ENCODE measurements at regions not wholly inside any gene's neighbourhood (a gene's known extent, or its start where the extent isn't known, plus 50 kb on each side); places are given as distances from the start of the nearest gene placed in this dataset.

- Histone ChIP-seq H2AFZ (ENCODE audit: low read depth, low read length) (no peak overlapping the region), H3K27me3 (ENCODE audit: low read depth, low read length) (no peaks in the 10 kb centered on the region), H3K4me3 (ENCODE audit: low read length) (no peak overlapping the region), H3K4me2 (ENCODE audit: low read length) (no peak overlapping the region), H4K20me1 (ENCODE audit: insufficient read depth, low read length) (no peaks in the 10 kb centered on the region), H3K79me2 (ENCODE audit: low read length) (no peaks in the 10 kb centered on the region), H3K4me1 (ENCODE audit: low read length) (no peaks in the 10 kb centered on the region), H3K9me3 (ENCODE audit: insufficient read depth, low read length) (no peaks in the 10 kb centered on the region), H3K36me3 (replicated peaks; ENCODE audit: low read depth, low read length) (no peaks in the 10 kb centered on the region), H3K27ac (ENCODE audit: low read length) (no peak overlapping the region), H3K9ac (ENCODE audit: low read length) (no peak overlapping the region)
- TF ChIP-seq, protein P1, sequence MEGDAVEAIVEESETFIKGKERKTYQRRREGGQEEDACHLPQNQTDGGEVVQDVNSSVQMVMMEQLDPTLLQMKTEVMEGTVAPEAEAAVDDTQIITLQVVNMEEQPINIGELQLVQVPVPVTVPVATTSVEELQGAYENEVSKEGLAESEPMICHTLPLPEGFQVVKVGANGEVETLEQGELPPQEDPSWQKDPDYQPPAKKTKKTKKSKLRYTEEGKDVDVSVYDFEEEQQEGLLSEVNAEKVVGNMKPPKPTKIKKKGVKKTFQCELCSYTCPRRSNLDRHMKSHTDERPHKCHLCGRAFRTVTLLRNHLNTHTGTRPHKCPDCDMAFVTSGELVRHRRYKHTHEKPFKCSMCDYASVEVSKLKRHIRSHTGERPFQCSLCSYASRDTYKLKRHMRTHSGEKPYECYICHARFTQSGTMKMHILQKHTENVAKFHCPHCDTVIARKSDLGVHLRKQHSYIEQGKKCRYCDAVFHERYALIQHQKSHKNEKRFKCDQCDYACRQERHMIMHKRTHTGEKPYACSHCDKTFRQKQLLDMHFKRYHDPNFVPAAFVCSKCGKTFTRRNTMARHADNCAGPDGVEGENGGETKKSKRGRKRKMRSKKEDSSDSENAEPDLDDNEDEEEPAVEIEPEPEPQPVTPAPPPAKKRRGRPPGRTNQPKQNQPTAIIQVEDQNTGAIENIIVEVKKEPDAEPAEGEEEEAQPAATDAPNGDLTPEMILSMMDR (IDR thresholded peaks at IDR 0.05; ENCODE audit: low read depth, low read length), result no peak
- TF ChIP-seq EZH2phosphoT487 (IDR thresholded peaks at IDR 0.05; ENCODE audit: low read depth), result no peak
These were observed 89.6 kb upstream of the ARPP21 start for GRCh38 chr3:35549690-35550089.

DNA sequence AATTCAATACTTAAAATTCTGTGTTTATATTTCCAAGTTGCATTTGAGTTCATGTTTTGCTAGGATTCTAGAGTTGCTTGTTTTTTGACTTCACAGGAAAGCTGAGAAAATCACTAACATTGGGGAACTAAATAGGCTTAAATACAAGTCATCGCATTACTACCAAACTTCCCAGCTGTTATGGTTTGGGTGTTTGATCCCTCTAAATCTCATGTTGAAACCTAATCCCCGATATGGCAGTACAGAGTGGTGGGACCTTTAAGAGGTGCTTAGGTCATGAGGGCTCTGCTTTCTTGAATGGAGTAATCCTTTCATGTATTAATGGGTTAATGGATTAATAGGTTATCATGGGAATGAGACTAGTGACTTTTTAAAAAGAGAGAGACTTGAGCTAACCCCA is 77.2 kb upstream of the ARPP21 start:
- Histone ChIP-seq H3K9me3 (ENCODE audit: insufficient read depth, low read length) (peaks cover 10% of the 10 kb centered on the region; the same call in 1 of the 2 replicates), H3K27me3 (ENCODE audit: low read depth, low read length) (no peaks in the 10 kb centered on the region), H2AFZ (ENCODE audit: low read depth, low read length) (peak overlapping the region; percentile 9; the same call in 1 of the 2 replicates), H3K79me2 (ENCODE audit: low read length) (no peaks in the 10 kb centered on the region), H3K4me3 (ENCODE audit: low read length) (no peak overlapping the region), H3K36me3 (replicated peaks; ENCODE audit: low read depth, low read length) (no peaks in the 10 kb centered on the region), H4K20me1 (ENCODE audit: insufficient read depth, low read length) (no peaks in the 10 kb centered on the region), H3K27ac (ENCODE audit: low read length) (no peak overlapping the region), H3K9ac (ENCODE audit: low read length) (no peak overlapping the region), H3K4me1 (ENCODE audit: low read length) (no peaks in the 10 kb centered on the region), H3K4me2 (ENCODE audit: low read length) (no peak overlapping the region)
- TF ChIP-seq, protein P1 (IDR thresholded peaks at IDR 0.05; ENCODE audit: low read depth, low read length), result no peak
- no peak for TF ChIP-seq EZH2phosphoT487 (IDR thresholded peaks at IDR 0.05; ENCODE audit: low read depth)

DNA sequence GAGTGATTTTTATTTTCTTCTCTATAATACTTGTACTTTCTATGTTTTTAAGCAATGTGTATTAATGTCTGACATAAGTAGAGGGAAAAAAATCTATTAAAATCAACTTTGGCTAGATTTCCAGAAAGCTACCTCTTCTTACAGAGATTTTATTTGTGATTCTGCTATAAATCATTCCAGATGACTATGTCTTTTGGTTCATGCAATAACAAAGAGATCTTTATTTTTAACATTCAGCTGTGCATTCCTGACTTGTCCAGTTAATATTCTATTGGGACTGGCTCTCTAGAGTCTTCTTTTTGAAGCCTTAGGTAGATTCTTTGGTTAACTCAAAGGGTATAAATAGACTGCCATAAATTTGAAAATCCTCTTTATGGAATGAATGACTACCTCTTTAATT is 74.3 kb upstream of the ARPP21 start:
- H2AFZ ChIP-seq (ENCODE audit: low read depth, low read length), result no peak overlapping the region
- H4K20me1 ChIP-seq (ENCODE audit: insufficient read depth, low read length), result no peaks in the 10 kb centered on the region
- H3K9ac ChIP-seq (ENCODE audit: low read length), result no peak overlapping the region
- no peaks in the 10 kb centered on the region for H3K4me1 ChIP-seq (ENCODE audit: low read length)
- H3K9me3 ChIP-seq (ENCODE audit: insufficient read depth, low read length), result no peaks in the 10 kb centered on the region
- H3K36me3 ChIP-seq (replicated peaks; ENCODE audit: low read depth, low read length), result no peaks in the 10 kb centered on the region
- H3K27ac ChIP-seq (ENCODE audit: low read length), result no peak overlapping the region
- no peaks in the 10 kb centered on the region for H3K27me3 ChIP-seq (ENCODE audit: low read depth, low read length)
- no peak overlapping the region for H3K4me2 ChIP-seq (ENCODE audit: low read length)
- no peak overlapping the region for H3K4me3 ChIP-seq (ENCODE audit: low read length)
- no peaks in the 10 kb centered on the region for H3K79me2 ChIP-seq (ENCODE audit: low read length)
- TF ChIP-seq, protein P1 (IDR thresholded peaks at IDR 0.05; ENCODE audit: low read depth, low read length), result no peak
- no peak for TF ChIP-seq EZH2phosphoT487 (IDR thresholded peaks at IDR 0.05; ENCODE audit: low read depth)
